ENCODE measurements at regions not wholly inside any gene's neighbourhood (a gene's known extent, or its start where the extent isn't known, plus 50 kb on each side); places are given as distances from the start of the nearest gene placed in this dataset.

- no peaks in the 10 kb centered on the region for H3K9me2 ChIP-seq (replicated peaks; ENCODE audit: insufficient read depth)
- no peak overlapping the region for H2AFZ ChIP-seq
- no peak overlapping the region for H3K4me2 ChIP-seq
- DNase-seq (ENCODE audit: low spot score): no peak
- no peaks in the 10 kb centered on the region for H3K27me3 ChIP-seq
- H3K36me3 ChIP-seq (replicated peaks; ENCODE audit: insufficient read depth, low read depth): no peaks in the 10 kb centered on the region
- no peaks in the 10 kb centered on the region for H3K4me1 ChIP-seq (ENCODE audit: insufficient read depth)
- H3K4me3 ChIP-seq: no peak overlapping the region
- H3K9me3 ChIP-seq (ENCODE audit: low read depth): no peaks in the 10 kb centered on the region
- 88% methylated on average over 2 of the region's 2 CpGs for WGBS (ENCODE audit: low lambda C conversion rate, missing lambda C conversion rate)
- TF ChIP-seq CTCF (IDR thresholded peaks at IDR 0.05; ENCODE audit: poor library complexity) (no peak), EZH2phosphoT487 (IDR thresholded peaks at IDR 0.05; ENCODE audit: low read depth, severe bottlenecking, unreplicated experiment) (no peak), EZH2 (IDR thresholded peaks at IDR 0.05; ENCODE audit: borderline replicate concordance) (no peak)
- no peaks in the 10 kb centered on the region for H3K79me2 ChIP-seq
- no peaks in the 10 kb centered on the region for H4K20me1 ChIP-seq (ENCODE audit: insufficient read depth, poor library complexity, severe bottlenecking)
- H3K27ac ChIP-seq: no peak overlapping the region
These were observed 896.2 kb downstream of the CDH11 start for GRCh38 chr16:64225696-64226095.

GRCh38 chr16:64225036-64225435, 896.8 kb downstream of the CDH11 start:
- no peaks in the 10 kb centered on the region for H3K79me2 ChIP-seq
- no peak for TF ChIP-seq EZH2 (IDR thresholded peaks at IDR 0.05; ENCODE audit: borderline replicate concordance)
- TF ChIP-seq CTCF (IDR thresholded peaks at IDR 0.05; ENCODE audit: poor library complexity): no peak
- no peak for TF ChIP-seq EZH2phosphoT487 (IDR thresholded peaks at IDR 0.05; ENCODE audit: low read depth, severe bottlenecking, unreplicated experiment)
- no peak for DNase-seq (ENCODE audit: low spot score)
- no peaks in the 10 kb centered on the region for H4K20me1 ChIP-seq (ENCODE audit: insufficient read depth, poor library complexity, severe bottlenecking)
- no peaks in the 10 kb centered on the region for H3K36me3 ChIP-seq (replicated peaks; ENCODE audit: insufficient read depth, low read depth)
- no peak overlapping the region for H2AFZ ChIP-seq
- no peak overlapping the region for H3K4me2 ChIP-seq
- no peaks in the 10 kb centered on the region for H3K4me1 ChIP-seq (ENCODE audit: insufficient read depth)
- WGBS (ENCODE audit: low lambda C conversion rate, missing lambda C conversion rate): 82% methylated on average over 10 of the region's 10 CpGs
- H3K4me3 ChIP-seq: no peak overlapping the region
- no peaks in the 10 kb centered on the region for H3K9me2 ChIP-seq (replicated peaks; ENCODE audit: insufficient read depth)
- no peaks in the 10 kb centered on the region for H3K9me3 ChIP-seq (ENCODE audit: low read depth)
- H3K27me3 ChIP-seq: no peaks in the 10 kb centered on the region
- no peak overlapping the region for H3K27ac ChIP-seq

GRCh38 chr16:64217789-64218535, 903.9 kb downstream of the CDH11 start:
- TF ChIP-seq EZH2 (IDR thresholded peaks at IDR 0.05; ENCODE audit: borderline replicate concordance): no peak
- no peak for TF ChIP-seq EZH2phosphoT487 (IDR thresholded peaks at IDR 0.05; ENCODE audit: low read depth, severe bottlenecking, unreplicated experiment)
- TF ChIP-seq CTCF (IDR thresholded peaks at IDR 0.05; ENCODE audit: poor library complexity): no peak
- DNase-seq (ENCODE audit: low spot score): no peak

More at GRCh38 chr16:64217789-64218535, 903.9 kb downstream of the CDH11 start:
- no peak overlapping the region for H2AFZ ChIP-seq
- no peaks in the 10 kb centered on the region for H3K9me2 ChIP-seq (replicated peaks; ENCODE audit: insufficient read depth)
- H3K4me2 ChIP-seq: no peak overlapping the region
- 56% methylated on average over 4 of the region's 4 CpGs for WGBS (ENCODE audit: low lambda C conversion rate, missing lambda C conversion rate)
- no peaks in the 10 kb centered on the region for H4K20me1 ChIP-seq (ENCODE audit: insufficient read depth, poor library complexity, severe bottlenecking)
- no peaks in the 10 kb centered on the region for H3K4me1 ChIP-seq (ENCODE audit: insufficient read depth)
- no peak overlapping the region for H3K4me3 ChIP-seq
- no peaks in the 10 kb centered on the region for H3K79me2 ChIP-seq
- H3K36me3 ChIP-seq (replicated peaks; ENCODE audit: insufficient read depth, low read depth): no peaks in the 10 kb centered on the region
- no peaks in the 10 kb centered on the region for H3K9me3 ChIP-seq (ENCODE audit: low read depth)
- no peak overlapping the region for H3K27ac ChIP-seq
- no peaks in the 10 kb centered on the region for H3K27me3 ChIP-seq
